GM12892 (cell line): ENCODE measurements at regions not wholly inside any gene's neighbourhood (a gene's known extent, or its start where the extent isn't known, plus 50 kb on each side); places are given as distances from the start of the nearest gene placed in this dataset.

ENCODE experiments used
- POLR2A ChIP-seq: IDR thresholded peaks from 2 replicates; pipeline ENCODE4 v1.6.1; 2011; ENCODE audit warnings: low read depth, low read length, control low read depth
- POLR2AphosphoS5 ChIP-seq: IDR thresholded peaks from 2 replicates; pipeline ENCODE4 v1.6.1; 2011; ENCODE audit warnings: low read depth, low read length, control low read depth
- TAF1 ChIP-seq: IDR thresholded peaks from 2 replicates; pipeline ENCODE4 v1.6.1; 2011; ENCODE audit warnings: low read depth, mild to moderate bottlenecking, control low read depth, low read length, borderline replicate concordance

DNA sequence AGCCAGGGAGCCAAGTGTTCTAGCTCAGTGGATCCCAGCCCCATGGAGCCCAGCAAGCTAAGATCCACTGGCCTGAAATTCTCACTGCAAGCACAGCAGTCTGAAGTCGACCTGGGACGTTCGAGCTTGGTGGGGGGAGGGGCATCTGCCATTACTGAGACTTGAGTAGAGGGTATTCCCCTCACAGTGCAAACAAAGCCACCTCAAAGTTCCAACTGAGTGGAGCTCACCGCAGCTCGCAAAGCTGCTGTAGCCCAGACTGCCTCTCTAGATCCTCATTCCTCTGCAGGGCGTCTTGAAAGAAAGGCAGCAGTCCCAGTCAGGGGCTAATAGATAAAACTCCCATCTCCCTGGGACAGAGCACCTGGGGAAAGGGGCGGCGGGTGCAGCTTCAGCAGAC, 226.3 kb downstream of the ZIC3 start:
- TF ChIP-seq POLR2A = no peak
- no peak for TF ChIP-seq TAF1
- TF ChIP-seq POLR2AphosphoS5 = no peak
